HG03064 (cell line): ENCODE measurements at regions not wholly inside any gene's neighbourhood (a gene's known extent, or its start where the extent isn't known, plus 50 kb on each side); places are given as distances from the start of the nearest gene placed in this dataset.
"Not testable (repeated sequence)": the region's sequence is repeated elsewhere in the genome, so short reads cannot be mapped to it uniquely, and the experiment has no call there.

Experiments
- ATAC-seq: cut with Tn5 transposase; IDR thresholded peaks from one replicate; pipeline ENCODE4 v1.9.1; 2021; ENCODE audit warnings: low read depth; ENCODE audit not compliant: unreplicated experiment

DNA sequence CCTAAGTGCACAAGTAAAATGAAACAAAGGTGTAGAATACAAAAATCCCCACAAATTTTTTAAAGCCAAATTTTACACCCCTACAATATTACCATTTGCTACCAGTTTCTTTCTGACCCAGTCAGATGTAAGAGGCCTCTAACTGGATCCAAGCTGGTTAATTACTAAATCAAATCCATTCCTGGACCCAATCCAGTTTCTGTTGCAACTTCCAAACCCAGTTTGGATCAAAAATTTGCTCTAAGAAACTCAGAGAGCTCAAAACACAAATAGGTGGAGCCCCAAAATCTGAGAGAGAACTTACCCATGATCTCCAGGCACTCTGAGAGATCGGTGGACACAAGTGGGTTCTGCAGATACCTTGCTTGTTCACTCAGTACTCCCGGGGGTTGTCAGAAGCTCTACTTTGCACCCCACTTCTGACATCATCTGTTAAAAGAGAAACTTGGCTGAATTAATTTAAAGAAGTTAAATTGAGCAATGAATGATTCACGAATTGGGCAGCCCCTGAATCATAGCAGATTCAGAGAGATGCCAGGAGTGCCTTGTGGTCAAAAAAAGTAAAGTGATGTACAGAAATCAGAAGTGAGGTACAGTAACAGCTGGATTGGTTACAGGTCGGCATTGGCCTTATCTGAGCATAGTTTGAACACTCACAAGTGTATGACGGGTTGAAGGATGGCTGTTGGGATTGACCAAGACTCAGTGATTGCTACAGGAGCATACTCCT, 448.0 kb downstream of the KCNT2 start:
- ATAC-seq, result no peak

- ATAC-seq, result no peak
Observed at GRCh38 chr1:196155586-196155985, 452.7 kb downstream of the KCNT2 start.

DNA sequence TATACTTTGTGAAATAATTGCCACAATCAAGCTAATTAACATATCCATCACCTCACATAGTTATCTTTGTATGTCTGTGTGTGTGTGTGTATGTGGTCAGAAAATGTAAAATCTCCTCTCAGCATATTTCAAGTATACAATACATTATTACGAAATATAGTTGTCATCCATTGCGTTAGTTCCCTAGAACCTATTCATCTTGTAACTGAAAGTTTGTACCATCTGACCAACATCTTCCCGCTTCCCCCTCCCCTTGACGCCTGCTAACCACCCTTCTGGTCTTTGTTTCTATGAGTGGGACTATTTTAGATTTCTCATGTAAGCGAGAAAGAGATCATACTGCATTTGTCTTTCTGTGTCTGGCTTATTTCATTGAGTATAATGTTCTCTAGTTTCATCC, 455.3 kb downstream of the KCNT2 start:
- no peak for ATAC-seq

GRCh38 chr1:196152086-196152485, 456.2 kb downstream of the KCNT2 start:
- no peak for ATAC-seq

DNA sequence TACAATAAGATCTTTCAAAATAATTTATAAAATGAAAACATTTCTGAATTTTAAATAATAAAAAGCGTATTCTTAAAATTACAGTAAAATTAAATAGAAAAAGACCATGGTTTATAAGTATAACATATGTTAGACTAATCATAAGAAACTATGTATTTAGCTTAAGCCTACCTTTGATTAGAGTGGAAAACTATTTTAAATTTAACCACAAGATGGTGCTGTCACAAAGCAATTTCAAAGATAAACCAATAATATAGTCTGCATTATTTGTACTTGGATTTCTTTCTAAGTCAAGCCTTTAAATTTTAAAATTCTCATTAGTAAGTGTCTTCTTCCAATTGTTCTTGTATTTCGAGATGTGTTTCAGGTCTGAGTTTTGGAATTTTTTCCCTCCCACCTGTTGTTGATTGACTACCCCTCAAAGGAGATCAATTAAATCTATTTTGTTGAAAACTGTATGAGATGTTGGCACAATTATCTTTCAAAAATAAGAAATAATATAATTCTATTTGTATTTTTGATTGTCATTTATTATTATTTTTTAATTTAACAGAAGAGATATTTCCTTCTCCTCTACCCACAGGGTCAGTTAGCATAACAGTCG, 459.8 kb downstream of the KCNT2 start:
- ATAC-seq, result no peak

GRCh38 chr1:196147530-196147929, 460.7 kb downstream of the KCNT2 start:
- no peak for ATAC-seq

GRCh38 chr1:196145151-196145550, 463.1 kb downstream of the KCNT2 start:
- ATAC-seq, result not testable (repeated sequence)

GRCh38 chr1:196144588-196144987, 463.7 kb downstream of the KCNT2 start:
- ATAC-seq, result no peak

- no peak for ATAC-seq
Observed at GRCh38 chr1:196143602-196144342, 464.5 kb downstream of the KCNT2 start.

DNA sequence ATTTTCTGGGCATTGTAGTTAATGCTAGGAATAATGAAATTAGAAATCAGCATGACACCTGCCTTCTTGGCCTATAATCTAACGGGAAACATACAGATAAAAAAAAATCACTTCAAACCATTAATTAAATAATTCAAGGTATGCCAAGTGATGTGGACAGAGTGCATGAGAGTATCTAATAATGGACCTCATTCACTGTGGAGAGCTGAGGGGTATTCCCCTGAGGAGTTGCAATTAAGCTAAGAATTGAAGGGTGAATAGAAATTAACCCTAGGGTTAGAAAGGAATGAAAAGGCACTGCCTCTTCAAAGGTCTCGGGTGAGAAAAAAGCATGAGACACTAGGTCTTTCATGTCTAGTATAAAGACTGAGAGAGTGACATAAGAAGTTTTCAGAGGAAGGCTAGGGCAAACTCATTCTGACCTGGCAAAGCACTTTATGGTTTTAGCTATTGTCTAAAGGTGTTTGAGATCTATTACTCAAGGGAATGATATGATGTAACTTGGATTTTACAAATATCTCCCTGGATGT, 466.1 kb downstream of the KCNT2 start:
- ATAC-seq, result no peak

DNA sequence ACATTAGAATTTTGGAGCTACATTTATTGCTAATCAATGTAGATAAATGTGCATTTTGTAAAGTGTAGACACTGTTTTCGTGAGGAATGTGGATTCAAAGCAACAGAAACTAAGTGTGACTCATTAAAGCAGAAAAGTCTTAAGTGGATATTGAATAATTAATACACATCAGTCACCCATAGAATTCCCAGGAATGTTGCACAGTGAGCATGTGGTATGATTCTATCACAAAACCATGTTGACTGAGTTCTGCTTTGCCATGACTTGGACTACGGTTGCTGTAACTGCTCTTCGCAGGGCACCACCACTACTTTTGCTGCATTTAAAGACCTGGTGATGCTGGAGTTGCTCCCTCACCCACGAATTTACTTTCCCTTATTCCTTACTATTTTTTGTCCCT, 471.8 kb downstream of the KCNT2 start:
- ATAC-seq, result no peak

DNA sequence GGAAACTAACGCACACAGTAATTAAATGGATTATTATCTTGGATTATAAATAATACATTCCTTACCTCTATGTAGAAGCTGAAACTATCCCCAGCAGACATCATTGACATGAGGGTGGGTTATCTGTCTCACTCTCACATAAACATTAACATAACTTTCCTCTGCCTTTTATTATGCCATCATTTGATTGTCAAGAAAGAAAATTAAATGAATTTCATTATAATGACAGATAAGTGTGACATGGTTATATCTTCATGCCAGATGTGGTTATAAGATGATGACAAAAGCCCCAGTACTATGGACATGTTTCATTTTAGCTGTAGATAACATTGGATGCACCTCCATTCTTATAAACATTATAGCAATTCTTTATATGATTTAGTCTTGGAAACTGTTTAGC, 476.5 kb downstream of the KCNT2 start:
- no peak for ATAC-seq

GRCh38 chr1:196128835-196129234, 479.4 kb downstream of the KCNT2 start:
- ATAC-seq, result no peak

DNA sequence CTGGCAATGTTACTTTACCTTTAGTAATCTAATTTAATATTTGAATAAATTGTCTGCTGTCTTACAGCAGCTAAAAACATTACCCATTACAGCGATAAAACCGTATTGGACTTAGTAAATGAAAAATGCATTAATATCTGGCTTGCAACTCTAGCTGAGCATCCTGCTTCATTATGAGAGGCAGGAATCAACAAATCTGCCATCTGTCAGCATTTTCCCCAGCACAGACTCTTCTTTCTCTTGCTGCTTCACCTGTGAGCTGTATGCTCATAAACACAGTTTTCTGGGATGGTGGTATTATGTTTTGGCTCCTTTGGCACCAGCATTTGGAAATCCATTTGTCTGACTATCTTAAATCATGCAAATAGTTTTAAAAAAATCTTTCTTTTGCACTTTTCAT, 487.1 kb downstream of the KCNT2 start:
- no peak for ATAC-seq

GRCh38 chr1:196115646-196116045, 492.6 kb downstream of the KCNT2 start:
- no peak for ATAC-seq

- ATAC-seq, result no peak
Observed at GRCh38 chr1:196114193-196114592, 494.0 kb downstream of the KCNT2 start.

- ATAC-seq, result not testable (repeated sequence)
Observed at GRCh38 chr1:196108990-196109389, 499.2 kb downstream of the KCNT2 start.

DNA sequence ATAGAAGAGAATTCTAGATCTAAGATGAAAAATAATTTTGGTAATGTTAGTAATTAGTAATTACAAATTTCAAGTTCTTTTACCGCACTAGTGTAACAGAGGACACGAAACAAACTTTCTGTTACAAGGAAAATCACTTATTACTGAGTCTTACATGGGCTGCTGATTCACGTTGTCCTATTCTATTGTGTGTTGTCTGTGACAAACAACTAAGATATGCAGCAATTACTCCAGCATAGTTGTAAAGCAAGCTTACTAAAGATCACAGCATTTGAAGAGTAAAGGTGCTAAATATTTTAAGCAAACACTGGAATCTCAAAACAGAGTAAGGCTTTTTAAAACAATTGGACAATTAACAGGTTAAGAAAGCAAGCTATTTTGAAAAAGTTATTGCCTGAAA, 502.3 kb downstream of the KCNT2 start:
- no peak for ATAC-seq

- ATAC-seq, result no peak
Observed at GRCh38 chr1:196102826-196103225, 505.4 kb downstream of the KCNT2 start.

GRCh38 chr1:196098000-196098399, 510.2 kb downstream of the KCNT2 start:
- ATAC-seq, result no peak

DNA sequence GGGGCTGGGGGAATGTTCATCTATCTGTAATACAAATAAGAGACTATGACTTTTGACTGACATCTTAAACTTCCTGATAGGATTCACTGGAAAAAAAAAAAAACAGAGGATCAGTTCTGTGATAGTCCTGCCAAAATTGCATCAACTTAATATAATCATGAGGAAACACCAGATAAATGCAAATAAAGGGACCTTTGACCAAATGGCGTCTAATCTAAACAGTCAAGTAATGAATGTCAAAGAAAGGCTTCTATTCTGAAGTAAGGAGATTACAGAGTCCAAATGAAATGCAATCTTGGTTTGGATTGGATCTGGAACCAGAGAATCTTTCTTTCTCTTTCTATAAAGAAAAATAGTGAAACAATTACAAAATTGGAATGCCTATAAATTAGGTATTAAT, 513.4 kb downstream of the KCNT2 start:
- no peak for ATAC-seq
